Left colon (tissue), 2 donors: ENCODE measurements at regions not wholly inside any gene's neighbourhood (a gene's known extent, or its start where the extent isn't known, plus 50 kb on each side); places are given as distances from the start of the nearest gene placed in this dataset.
"Not testable (repeated sequence)": the region's sequence is repeated elsewhere in the genome, so short reads cannot be mapped to it uniquely, and the experiment has no call there.

ENCODE experiments used
- ATAC-seq: fragments of 200-7000 bp; cut with Tn5 transposase; one replicate; pipeline ENCODE4 v1.9.1; 2020; ENCODE audit warnings: mild to moderate bottlenecking, moderate library complexity
- DNase-seq, 2 donors: peaks; one replicate each; pipeline ENCODE4 v3.0.0-alpha.2; 2020
- intact Hi-C, 2 donors: fragments of 100-400 bp; cut with DNase I in 1 of 2; cut with micrococcal nuclease in 1 of 2; formaldehyde crosslinking; loops; one replicate each; pipeline versions ENCODE4 v1.11.2 to v1.14.0; 2022; cut with DNase I, micrococcal nuclease
- donor health status: DM: no; HTN: no; CAD: no.
- donor health status: DM: yes; HTN: yes; CAD: no.

DNA sequence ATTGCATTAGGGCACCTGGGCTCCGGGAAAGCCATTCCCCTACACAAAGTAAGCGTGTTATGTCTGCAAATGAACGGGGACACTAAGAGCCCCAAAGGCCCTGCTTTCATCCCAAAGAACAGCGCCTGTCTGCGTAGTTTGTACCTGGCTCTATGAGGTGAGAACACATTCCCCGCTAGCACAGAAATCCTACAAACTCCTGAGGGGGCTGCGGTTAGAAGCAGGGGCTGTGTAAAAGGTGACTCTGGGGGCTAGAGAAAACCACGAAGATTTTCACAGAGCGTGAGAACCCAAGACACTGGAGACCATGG is 95.2 kb downstream of the PPIAL4G start:
- DNase-seq, intact Hi-C loops, ATAC-seq: not testable (repeated sequence)

DNA sequence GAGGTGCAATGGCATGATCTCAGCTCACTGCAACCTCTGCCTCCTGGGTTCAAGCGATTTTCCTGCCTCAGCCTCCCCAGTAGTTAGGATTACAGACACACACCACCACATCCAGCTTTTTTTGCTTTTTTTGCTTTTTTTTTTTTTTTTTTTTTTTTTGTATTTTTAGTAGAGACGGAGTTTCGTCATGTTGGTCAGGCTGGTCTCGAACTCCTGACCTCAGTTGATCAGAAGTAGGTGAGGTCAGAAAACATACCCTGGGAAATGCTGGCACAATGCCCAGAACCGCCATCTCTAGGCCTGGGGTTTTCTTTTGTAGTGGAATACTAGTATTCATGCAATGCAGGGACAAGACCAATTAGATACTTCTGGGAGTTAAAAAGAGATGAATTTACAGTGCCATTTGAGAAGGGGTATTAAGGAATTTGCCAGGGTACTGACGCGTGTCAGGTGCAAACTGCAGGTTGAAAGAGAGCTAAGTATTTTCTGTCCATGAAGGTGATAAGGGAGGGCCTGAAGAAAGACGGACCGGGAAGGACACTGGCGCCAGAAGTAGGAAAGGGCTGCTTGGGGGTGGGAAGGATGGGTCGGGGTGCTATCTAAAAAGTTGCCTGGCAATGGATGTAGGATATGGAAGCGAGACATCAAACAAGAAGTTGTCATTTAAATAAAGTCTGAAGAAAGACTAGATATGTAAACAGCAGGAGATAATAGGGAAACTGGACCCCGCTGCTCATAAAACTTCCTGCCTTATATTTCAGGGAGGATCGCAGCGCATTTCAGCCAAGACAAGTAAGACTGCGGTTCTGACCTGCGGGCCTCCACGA is 95.8 kb downstream of the PPIAL4G start:
- DNase-seq, intact Hi-C loops, ATAC-seq: not testable (repeated sequence)

DNA sequence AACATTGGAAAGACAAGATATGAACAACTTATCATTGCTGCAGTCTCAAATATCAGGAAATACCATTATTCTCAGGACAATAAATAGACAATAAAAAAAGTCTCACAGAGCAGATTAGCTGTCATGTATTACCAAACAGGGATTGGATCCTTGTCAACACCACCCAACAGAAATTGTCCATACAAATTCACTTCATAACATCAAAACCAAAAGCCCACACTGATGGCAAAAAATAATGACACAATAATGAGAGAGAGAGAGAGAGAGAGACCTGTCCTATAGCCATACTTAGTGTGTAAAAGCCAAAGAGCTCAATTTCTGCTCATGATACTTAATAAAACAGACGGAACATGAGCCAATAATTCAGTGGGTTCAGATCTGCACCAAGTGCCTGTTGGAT is 96.5 kb downstream of the PPIAL4G start:
- intact Hi-C loops, result no loop called here
- no peak for ATAC-seq
- DNase-seq, result no peak

DNA sequence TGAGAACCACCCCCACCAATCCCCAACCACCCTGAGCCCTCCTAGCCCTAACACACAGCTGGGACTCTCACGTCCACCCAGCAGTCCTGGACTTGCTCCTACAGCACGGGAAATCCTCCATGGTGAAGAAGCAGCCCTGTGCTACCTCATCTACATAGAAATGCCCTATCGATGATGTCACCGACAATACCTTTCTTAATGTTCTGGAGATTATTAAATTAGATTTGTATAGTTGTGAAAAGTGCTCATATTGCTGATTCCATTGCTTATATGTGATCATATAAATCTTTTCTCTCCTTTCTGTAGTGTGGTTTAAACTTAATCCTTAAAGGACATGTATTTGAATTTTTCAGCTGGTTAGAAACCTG is 97.1 kb downstream of the PPIAL4G start:
- ATAC-seq, result not testable (repeated sequence)

DNA sequence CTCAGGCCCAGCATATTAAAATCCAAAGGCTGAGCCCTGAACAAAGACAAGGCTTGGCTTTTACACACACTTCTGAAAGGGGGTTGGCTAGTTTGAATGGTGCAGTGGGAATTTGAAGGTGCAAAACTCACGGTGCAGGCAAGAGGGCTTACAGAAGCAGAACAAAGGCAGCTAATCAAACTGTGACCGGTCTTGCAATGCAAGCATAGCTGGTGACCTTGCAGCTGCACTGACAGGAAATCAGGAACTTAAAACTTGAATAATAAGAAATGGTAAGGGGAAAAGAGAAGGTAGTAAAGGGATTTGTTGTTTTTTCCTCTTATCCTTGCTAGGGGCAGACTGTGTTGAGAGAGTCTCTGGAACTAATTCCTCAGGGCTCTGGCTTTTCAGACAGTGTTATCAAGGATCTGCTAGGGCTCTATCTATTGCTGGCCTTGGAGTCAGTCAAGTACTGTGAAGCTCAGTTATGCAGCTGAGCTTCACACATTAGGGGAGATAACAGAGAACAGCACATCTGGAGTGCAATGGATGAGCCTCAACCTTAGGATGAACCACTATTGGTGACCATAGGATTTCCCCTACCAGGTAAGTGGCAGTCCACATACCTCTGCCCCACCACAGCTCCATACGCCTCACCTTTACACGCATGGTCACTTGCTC is 97.6 kb downstream of the PPIAL4G start:
- intact Hi-C loops, result no loop called here

More for the DNA sequence above, 97.1 kb downstream of the PPIAL4G start:
- intact Hi-C loops, DNase-seq: not testable (repeated sequence)

DNA sequence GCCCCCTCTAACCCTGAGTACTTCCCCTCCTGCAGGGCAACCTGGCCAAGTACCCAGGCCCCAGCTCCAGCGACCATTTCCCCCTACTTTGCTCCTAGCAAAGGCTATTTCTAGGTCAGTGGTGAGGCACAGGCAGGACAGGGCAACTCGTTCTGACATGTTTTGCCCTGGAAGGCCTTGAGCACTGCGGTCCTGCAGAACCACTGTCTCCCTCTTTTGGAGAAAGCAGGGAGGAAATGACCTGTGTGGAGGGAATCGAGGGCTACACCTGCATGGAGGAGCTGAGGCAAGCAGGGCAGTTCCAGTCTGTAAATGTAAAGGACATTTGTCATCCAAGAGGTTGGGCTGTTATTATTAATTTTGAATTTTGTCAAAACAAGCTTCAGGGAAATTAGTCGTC is 99.1 kb downstream of the PPIAL4G start:
- ATAC-seq (no peak), DNase-seq (no peak)
- intact Hi-C loops, result no loop called here

More for the DNA sequence above, 97.6 kb downstream of the PPIAL4G start:
- DNase-seq, result no peak
- no peak for ATAC-seq

DNA sequence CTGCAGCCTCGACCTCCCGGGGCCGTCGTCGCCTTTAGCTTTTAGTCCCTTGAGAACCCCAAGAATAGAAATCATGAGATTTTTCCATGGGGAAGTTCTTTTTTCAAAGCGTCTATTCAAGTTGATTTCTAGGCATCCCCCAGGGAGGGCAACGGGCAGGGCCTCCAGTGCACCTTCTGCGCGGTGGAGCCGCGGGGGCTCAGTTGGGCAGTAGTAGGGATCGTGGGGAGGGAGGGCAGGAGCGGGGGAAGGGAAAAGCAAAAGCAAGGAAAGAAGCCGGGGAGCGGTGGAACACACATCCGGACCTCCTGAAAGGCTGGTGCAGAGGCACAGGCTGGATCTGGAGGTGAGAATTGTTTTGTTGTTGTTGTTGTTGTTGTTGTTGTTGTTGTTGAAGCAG is 103.4 kb downstream of the PPIAL4G start:
- no peak for ATAC-seq
- intact Hi-C loops, result no loop called here
- no peak for DNase-seq

DNA sequence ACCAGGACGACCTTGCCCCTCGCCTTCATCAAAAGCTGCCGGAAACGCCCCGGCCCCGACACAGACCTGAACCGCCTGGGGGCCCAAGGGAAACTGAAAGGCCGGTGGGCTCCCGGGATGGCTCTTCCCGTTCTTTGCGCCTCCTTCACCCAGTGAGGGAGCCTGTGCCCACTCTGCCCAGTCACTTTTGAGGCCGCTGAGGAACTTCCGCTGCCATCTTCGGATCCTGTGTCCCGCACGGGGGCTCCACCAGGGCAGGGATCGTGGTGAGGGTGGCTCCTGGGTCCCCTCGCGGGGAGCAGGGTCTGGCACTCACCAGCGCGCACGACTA is 104.0 kb downstream of the PPIAL4G start:
- DNase-seq (no peak), ATAC-seq (no peak)
- intact Hi-C loops, result no loop called here

DNA sequence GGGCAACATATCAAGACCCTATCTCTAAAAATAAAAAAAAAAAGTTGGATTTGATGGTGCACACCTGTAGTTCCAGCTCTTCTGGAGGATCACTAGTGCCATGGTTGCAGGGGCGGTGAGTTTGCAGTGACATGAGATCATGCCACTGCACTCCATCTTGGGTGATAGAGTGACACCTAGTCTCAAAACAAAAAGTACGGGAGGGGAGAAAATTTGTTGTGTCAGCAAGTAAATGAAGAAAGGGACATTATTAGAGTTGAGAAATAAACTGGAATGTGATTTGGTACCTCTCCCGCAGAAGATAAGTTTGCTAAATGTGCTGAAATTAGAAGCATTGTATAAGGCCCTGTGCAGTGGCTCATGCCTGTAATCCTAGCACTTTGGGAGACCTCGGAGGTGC is 105.1 kb downstream of the PPIAL4G start:
- ATAC-seq, DNase-seq: not testable (repeated sequence)

DNA sequence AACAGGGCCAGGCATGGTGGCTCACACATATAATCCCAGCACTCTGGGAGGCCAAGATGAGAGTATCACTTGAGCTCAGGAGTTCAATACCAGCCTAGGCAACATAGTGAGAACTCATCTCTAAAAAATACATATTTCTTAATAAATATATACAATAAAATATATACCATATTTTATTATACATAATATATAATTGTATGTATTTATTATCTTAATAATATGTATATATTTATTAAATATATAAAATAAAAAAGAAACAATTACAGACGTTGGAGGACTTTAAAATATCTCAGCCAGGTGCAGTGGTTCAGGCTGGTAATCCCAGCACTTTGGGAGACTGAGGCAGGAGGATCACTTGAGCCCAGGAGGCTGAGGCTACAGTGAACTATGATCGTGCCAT is 106.1 kb downstream of the PPIAL4G start:
- ATAC-seq, DNase-seq, intact Hi-C loops: not testable (repeated sequence)

More for the DNA sequence above, 105.1 kb downstream of the PPIAL4G start:
- intact Hi-C loops, result not testable (repeated sequence)

DNA sequence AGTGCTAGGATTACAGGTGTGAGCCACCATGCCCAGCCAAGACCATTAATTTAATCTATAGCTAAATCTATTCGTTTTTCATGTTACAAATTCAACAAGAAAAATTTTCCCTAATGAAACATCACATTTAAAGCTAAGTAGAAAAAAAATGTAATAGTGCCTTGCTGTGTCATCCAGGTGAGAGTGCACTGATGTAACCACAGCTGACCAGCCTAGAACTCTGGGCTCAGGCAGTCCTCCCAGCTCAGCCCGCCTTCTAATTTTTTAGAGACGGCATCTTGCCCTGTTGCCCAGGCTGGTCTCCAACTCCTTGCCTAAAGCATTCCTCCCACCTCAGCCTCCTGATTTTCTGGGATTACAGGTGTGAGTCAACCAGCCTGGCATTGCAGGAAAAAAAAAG is 109.0 kb downstream of the PPIAL4G start:
- ATAC-seq, result no peak
- no peak for DNase-seq
- intact Hi-C loops, result no loop called here

DNA sequence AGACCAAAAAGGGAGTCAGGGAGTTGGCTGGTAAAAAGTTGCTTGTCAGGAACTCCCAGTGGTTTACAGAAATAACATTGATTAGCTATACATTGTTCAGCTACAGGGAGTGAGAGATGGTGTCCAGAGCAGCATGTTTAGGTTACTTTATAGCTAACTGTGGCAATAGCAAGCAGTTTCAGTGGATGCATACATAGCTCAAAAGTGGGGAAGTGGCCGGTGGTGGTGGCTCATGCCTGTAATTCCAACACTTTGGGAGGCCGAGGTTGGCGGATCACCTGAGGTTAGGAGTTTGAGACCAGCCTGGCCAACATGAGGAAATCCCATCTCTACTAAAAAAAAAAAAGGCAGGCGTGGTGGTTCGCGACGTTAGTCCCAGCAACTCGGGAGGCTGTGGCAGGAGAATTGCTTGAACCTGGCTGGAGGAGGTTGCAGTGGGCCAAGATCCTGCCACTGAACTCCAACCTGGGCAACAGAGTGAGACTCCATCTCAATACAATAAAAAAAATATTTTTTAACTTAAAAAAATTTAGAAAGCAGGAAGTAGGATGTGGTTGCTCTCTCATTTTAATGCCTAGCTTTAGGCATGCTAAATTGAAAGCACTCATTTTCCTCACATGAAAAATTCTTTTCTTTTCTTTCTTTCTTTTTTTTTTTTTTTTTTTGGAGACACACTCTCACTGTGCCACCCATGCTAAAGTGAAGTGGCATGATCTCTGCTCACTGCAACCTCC is 109.7 kb downstream of the PPIAL4G start:
- no peak for DNase-seq
- no peak for ATAC-seq
- intact Hi-C loops, result no loop called here

DNA sequence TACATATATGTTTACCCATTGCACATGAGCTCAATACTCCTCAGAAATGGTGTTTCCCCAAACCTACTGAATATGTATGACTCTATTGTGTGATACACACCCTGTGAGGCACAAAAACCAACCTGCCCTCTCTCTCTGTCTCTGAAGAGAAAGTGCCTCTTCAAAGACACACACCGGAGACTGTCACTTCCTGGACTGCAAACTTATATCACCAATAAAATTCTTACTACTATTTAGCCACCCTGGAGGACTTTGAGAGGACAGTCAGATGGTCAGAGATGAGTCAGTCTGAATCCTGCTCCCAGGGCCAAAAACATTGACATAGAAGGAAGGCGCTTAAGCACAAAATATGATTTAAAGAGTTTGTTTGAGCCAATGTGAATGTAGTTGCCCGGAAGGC is 110.4 kb downstream of the PPIAL4G start:
- peak; percentile 78 for ATAC-seq
- intact Hi-C loops, result no loop called here
- DNase-seq, result no peak

DNA sequence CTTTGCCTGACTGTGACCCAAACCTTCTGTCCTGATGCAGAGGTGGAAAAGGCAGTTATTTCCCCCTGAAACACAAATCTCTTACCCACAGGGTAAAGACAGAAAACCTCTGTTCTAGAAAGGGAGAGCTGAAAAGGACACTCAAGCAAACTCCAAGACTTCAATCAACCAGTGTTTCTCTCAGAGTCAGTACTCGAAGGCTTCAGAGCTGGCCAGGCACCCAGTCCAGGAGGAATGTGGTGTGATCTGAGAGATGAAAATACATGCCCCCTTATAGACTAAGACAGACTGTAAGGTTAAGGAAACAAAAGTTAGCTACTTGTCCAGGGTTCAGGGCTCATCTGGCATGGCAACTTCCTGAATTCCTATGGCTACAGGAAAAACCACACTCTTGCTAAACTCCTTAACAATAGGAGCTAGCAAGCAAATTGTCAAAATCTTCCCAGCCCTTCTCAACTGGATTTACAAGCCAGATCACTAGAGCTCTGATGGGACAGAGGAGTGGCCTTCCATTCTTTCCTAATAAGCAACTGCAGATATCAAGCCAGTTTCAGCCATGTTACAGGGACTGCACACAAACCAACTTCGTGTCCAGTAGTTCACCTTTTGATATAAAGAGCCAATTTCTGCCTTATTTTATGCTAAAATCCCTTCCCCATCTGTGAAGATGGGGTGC is 110.9 kb downstream of the PPIAL4G start:
- intact Hi-C loops, DNase-seq: not testable (repeated sequence)
- ATAC-seq, result peak; percentile 26

DNA sequence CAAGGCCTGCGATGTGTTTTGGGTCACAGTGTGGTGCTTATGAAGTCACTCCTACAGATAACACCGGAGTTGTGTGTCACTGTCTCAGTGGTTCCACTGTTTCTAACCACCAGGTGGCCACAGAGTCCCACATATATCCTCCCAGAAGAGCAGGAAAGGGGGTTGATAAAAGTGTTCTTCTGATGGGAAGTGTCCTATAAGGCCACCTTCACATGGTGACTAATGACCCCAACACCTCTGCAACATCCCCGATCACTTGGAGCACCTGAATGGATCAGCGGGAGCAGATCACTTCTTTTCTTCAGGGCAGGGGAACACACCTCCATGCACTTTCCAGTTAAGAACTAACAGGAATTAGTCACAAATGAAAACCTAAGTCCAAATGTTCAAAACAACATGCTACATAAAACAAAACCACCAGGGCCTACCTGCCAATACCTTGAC is 111.5 kb downstream of the PPIAL4G start:
- peak; percentile 51 to 78 for DNase-seq

DNA sequence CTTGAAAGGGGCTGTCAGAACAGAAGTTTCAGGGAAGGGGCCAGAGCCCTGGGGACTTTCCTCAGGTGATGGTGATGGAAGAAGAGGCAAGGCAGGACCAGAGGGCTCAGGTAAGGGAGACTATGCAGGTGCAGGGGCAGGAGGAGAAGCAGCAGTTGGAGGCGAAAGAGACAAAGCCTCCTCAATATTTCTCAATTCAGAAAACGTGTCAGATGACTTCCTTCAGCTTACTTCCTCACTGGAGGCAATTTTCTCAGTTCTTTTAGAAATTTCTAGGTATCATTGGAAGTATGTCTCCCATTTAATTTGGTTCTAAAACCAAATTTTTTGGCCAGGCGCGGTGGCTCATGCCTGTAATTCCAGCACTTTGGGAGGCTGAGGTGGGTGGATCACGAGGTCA is 112.4 kb downstream of the PPIAL4G start:
- intact Hi-C loops, ATAC-seq, DNase-seq: not testable (repeated sequence)

More for the DNA sequence above, 111.5 kb downstream of the PPIAL4G start:
- intact Hi-C loops, result not testable (repeated sequence)
- peak; percentile 94 for ATAC-seq

DNA sequence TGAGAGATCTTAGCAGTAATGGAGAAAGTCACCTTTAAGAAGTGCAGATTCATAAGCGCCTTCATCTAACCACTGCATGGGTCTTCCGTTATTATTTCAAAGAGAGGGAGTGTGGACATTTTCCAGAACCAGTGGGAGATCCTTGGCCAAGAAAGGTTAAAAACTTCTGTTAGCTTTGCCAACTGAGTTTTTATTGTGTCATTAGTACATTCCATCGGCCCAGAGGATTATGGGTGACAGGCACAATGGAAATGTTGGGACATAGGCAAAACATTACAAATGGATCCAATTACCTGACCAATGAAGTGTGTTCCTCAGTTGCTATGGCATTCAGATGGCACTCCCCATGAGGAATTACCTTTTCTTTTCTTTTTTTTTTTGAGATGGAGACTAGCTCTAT is 115.5 kb downstream of the PPIAL4G start:
- no peak for DNase-seq
- ATAC-seq, result no peak
- intact Hi-C loops, result no loop called here

DNA sequence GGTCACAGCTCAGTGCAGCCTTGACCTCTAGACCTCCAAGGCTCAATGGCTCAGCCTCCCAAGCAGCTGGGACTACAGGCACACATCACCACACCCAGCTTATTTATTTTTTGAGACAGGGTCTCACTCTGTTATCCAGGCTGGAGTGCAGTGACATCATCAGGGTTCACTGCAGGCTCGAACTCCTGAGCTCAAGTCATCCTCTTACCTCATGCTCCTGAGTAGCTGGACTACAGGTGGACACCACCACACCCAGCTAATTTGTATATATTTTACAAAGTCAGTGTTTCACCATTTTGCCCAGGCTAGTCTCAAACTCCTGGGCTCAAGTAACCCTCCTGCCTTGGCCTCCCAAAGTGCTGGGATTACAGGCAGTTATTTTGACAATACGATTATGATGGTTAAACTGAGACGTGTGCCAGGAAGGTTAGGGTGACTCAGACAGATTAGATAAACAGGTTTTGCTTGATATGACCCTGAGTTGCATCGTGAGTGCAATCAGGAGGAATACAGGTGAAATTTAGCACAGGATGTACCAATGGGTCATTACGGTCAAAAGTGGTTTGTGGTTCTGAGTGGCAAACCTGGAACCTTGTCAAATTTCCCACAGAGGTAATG is 116.9 kb downstream of the PPIAL4G start:
- ATAC-seq, DNase-seq, intact Hi-C loops: not testable (repeated sequence)

DNA sequence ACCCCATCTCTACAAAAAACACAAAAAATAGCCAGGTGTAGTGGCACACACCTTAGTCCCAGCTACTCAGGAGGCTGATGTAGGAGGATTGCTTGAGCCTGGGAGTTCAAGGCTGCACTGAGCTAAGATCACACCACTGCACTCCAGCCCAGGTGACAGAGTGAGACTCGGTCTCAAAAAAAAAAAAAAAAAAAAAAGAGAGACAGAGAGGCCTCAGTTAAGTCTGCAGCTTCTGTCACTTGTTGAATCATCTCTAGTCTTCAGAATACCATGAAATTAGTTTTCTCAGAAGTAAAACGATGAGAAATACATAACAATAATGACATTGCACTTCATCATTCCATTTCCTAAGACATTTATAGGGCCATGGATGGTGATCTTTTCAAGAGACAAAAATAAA is 118.0 kb downstream of the PPIAL4G start:
- ATAC-seq, intact Hi-C loops, DNase-seq: not testable (repeated sequence)
